ENCODE measurements at regions not wholly inside any gene's neighbourhood (a gene's known extent, or its start where the extent isn't known, plus 50 kb on each side); places are given as distances from the start of the nearest gene placed in this dataset.

GRCh38 chr9:80964374-80964773 lies 725.0 kb downstream of the TLE1 start:
- peak; percentile 88 for DNase-seq

GRCh38 chr9:80957801-80958200 lies 731.5 kb downstream of the TLE1 start:
- no peak for DNase-seq

DNA sequence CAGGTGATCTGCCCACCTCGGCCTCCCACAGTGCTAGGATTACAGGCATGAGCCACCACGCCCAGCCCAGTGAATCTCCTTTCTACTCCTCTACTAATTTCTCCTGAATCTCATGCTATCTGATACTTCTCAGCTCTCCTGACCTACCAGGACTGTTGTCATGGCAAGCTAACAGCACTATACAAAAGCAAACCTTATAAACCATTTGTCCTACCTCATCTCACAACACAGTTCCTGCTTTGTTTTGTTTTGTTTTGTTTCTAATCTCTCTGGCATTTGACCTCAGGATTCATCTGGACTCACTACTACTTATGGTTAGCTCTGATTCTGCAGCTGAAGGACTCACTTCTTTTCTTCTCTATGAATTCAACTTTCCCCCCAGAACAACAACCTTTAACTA lies 734.8 kb downstream of the TLE1 start:
- no peak for DNase-seq

GRCh38 chr9:80952363-80952922 lies 736.9 kb downstream of the TLE1 start:
- DNase-seq: peak; percentile 12

GRCh38 chr9:80951675-80952074 lies 737.7 kb downstream of the TLE1 start:
- DNase-seq: no peak

DNA sequence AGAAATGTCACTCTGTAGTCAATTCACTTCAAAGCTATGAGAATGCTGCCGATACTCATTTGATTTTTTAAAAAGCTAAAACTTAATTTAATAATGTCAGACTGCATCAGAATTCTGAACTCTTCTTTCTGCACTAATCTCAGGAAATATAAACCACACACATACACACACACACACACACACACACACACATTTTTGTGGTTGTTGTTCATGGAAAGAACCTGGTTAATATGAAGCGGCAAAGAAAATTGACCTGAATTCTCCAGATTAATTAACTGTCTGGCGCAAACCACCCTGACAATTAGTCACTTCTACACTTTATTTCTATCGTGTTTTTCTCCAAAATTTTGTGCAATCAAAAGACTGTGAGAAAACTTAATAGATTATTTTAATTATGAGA lies 740.5 kb downstream of the TLE1 start:
- no peak for DNase-seq

GRCh38 chr9:80948066-80948465 lies 741.3 kb downstream of the TLE1 start:
- no peak for DNase-seq

GRCh38 chr9:80946496-80947170 lies 742.7 kb downstream of the TLE1 start:
- no peak for DNase-seq

GRCh38 chr9:80945436-80945835 lies 743.9 kb downstream of the TLE1 start:
- DNase-seq: no peak

- no peak for DNase-seq
Measured at GRCh38 chr9:80937645-80938044, 751.7 kb downstream of the TLE1 start.

DNA sequence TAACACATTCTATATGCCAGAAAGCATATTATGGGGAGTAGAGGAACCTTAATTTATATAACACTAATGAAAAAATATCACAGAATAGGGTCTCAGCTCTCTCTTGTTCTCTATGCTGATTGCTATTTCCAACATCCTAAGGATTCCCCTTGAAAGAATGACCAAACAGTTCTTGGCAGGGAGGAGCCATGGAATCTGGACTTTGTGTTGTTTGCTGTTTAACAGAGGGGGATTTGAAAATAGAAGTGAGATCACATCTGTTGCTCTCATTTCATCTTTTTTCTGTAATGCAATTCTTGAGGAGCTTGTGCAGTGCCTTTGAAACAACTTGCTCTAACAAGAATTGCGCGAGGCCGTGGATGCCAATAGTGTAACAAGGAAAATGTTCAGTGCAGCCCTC lies 755.3 kb downstream of the TLE1 start:
- no peak for DNase-seq

DNA sequence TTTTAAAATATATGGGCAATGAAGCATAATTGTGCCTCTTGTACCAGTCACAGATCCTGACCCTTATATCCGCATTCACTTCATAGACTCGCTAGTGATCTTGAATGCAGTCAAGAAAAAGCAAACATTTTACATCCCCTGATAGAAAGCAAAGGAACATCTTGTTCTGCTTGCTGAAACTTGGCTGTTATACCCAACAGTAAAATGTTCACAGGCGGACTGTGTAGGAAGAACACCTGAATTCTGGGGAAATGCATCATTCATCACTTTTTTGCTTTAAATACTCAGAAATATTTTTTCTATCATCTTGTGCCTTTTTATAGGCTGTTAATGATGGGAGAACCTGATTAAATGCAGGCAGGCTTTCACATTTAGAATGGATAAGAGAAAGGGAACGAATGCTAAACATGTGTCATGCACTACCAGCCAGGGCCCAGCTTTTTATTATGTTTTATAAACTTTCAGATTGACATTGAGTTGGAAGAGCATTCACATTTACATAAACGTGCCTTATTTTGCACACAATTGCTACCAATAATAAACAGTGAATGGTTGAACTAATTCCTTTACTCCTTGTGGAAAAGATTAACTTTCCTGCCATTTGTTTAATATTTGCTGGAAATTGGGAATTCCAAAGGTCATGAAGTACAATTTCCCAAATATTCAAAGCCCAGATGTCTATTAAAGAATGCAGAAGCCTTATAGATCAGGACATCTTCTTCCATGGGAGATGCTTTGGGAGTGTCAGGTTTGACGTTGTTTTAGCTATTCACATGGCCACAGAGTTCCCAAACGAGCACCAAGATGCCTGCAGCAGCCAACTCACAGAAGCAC lies 756.2 kb downstream of the TLE1 start:
- no peak for DNase-seq

DNA sequence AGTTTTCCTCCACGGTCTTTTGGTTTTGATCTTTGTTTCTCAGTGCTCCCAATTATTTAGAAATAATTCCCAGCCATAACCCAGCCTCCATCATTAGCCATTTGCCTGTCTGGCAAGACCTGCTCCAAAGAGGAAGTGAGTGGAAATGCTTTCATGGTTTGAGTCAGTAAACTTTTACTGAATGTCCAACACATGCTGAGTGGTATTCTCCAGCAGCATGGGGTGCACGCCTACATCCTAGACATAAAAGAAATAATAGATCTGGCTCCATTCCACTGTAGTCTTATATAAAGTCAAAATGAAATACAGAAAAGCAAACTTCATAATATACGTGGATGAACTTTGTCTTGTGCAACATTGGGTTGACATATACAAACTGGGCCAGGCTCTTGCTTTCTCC lies 757.2 kb downstream of the TLE1 start:
- no peak for DNase-seq

DNA sequence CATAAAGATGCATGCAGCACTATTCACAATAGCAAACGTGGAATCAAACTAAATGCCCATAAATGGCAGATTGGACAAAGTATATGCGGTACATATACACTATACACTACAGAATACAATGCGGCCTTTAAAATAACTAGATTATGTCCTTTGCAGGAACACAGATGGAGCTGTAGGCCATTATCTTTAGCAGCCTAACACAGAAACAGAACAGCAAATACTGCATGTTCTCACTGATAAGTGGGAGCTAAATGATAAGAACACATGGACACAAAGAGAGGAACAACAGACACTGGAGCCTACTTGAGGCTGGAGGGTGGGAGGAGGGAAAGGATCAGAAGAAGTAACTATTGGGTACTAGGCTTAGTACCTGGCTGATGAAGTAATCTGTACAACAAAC lies 758.2 kb downstream of the TLE1 start:
- no peak for DNase-seq

DNA sequence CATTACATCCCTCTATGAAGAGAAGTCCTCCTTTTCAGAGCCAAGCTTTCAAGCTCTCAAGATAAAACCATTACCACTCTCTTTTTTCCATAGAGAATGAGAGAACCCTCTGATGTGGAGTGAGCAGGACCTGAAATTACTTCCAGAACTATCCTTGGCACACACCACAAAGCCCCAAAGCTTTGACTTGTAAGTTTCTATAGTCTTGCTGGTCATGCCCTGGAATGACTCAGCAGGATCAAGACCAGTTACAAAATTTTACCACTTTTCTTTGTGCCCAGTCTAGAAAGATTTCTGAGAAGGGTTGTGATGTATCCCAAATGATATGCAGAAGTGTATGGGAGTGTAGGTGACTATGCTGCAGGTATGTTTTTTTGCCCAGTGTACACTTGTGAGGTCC lies 760.6 kb downstream of the TLE1 start:
- DNase-seq: no peak

GRCh38 chr9:80926611-80927010 lies 762.7 kb downstream of the TLE1 start:
- no peak for DNase-seq

GRCh38 chr9:80922544-80922943 lies 766.8 kb downstream of the TLE1 start:
- no peak for DNase-seq

- no peak for DNase-seq
Measured at GRCh38 chr9:80906728-80907127, 782.6 kb downstream of the TLE1 start.

DNA sequence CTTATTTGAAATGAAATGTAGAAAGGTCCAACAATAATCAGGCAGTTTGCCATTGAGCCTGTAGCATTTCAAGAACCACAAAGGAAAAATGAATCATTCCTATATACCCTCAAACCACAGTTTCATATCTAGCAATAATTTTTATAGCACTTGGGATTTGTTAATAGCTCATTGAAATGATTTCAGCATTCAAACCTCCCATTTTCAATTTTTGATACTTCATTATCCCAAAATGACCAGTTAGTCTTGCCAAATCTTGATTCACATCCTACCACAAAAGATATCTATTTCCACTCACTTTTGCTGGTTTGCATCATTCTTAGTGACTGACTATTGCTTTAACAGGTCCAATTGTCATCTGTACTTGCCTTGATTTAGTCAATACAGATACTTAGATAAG lies 790.1 kb downstream of the TLE1 start:
- no peak for DNase-seq

DNA sequence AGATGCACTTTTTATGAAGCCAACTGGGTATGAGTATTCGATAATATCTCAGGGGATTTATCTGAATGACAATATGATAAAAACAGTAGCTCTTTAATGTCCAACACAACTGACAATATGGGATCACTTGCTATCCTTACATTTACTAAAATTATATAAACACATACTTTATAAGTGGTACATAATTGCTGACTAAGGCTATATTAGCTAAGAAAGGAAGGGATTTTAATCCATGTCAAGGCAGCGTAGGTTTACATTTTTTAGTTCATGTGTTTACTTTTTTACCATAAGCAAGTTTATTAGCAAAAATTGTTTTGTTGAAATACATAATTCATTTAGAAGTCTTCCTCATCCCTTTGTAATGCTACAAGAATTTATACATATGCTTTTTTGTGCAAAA lies 796.2 kb downstream of the TLE1 start:
- DNase-seq: no peak

- no peak for DNase-seq
Measured at GRCh38 chr9:80892703-80893102, 796.6 kb downstream of the TLE1 start.

GRCh38 chr9:80890124-80890523 lies 799.2 kb downstream of the TLE1 start:
- peak; percentile 88 for DNase-seq

DNA sequence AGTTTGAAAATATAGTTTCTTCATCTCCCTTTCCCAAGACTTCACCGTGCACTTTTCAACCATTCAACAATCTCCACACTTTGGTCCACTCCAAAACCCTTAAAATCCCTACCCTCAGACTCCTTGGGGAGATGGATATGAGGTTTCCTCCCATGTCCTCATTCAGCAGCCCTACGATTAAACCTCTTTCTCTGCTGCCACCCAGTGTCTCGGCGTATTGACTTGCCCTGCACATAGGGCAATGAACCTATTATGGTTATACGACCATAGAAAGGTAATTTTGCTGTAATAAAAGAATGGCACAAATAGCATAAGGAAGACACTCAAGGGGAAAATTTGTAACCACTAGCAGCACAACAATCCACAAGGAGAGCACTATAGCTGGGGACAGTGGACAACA lies 803.5 kb downstream of the TLE1 start:
- no peak for DNase-seq

DNA sequence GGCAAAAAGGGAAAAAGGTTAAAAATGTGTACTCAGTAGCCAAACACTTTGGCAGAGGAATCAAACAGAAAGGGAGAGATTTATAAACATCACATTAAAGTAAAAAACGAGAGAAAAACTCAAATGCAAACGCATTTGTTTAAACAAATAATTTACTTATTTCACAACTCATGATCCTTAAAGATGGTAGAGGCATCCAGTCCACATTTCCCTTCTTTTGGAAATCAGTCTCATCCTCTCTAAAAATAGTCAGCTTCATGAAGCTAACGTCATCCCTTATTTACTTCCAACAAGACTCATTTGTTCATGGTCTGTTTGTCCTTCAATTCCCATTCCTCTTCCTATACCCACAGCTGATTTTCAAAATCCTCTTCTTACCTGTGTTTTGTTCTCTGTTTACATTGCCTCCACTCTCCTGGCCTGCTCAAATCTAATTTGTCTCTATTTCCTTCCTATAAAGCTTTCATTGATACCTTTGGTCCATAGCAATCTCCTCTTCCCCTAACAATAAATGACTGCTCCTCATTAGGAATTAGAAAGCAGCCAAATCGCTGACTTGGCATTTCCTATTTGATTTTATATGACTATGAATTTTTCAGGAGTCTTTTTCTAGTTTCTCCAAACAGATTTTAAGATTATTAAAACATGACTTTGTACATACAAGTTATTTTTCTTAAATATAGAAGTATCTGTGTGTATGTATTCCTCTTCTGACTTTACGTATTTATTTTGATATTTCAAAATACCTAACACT lies 805.3 kb downstream of the TLE1 start:
- no peak for DNase-seq

Data from NCI-H2227 treated with DMSO at 0.1 percent for 48 hours (cell line).